MM.1S (cell line): ENCODE measurements at regions not wholly inside any gene's neighbourhood (a gene's known extent, or its start where the extent isn't known, plus 50 kb on each side); places are given as distances from the start of the nearest gene placed in this dataset.

ENCODE experiments used
- CTCF ChIP-seq: fragments of 300-600 bp; sonication (generic); IDR thresholded peaks from 2 replicates; pipeline ENCODE4 v1.5.1; 2016; ENCODE audit warnings: antibody characterized with exemption, low read length, mixed read lengths
- EZH2 ChIP-seq: fragments of 300-600 bp; sonication (generic); optimal IDR thresholded peaks from 2 replicates; pipeline ENCODE3; 2017; ENCODE audit warnings: low read depth, mild to moderate bottlenecking, antibody characterized with exemption, low read length, mixed read lengths
- EZH2phosphoT487 ChIP-seq: fragments of 300-600 bp; sonication (generic); IDR thresholded peaks from 2 replicates; pipeline ENCODE4 v1.6.1; 2018; ENCODE audit warnings: antibody characterized with exemption, low read length

- TF ChIP-seq CTCF (no peak), EZH2 (no peak), EZH2phosphoT487 (no peak)
Observed at GRCh38 chr13:40080676-40081075, 425.2 kb downstream of the COG6 start.
